ENCODE measurements at regions not wholly inside any gene's neighbourhood (a gene's known extent, or its start where the extent isn't known, plus 50 kb on each side); places are given as distances from the start of the nearest gene placed in this dataset.

DNA sequence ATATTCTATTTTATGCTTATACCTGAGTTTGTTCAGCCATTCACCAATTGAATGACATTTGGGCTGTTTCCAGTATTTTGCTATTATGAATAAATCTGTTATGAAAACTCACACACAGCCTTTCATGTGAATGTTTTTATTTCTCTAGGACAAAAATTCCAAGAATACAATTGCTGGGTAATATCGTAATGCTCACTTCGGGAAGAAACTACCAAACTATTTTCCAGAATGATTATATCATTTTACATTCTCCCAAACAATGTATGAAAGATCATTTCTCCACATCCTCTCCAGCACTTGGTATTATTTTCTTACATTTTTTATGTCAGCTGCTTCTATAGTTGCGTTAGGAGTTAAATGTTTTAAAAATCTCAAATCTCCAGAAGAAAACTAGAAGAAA is 58.3 kb upstream of the LHFPL2 start:
- ATAC-seq (no peak), DNase-seq (no peak)
- intact Hi-C loops (cut with DNase I), result no loop called here
- Histone ChIP-seq H3K27ac (no peak overlapping the region), H3K36me3 (ENCODE audit: insufficient read depth in 1 of 2, low read depth in 1 of 2) (no peaks in the 10 kb centered on the region), H3K27me3 (ENCODE audit: insufficient read depth in 3 of 3, low read length in 2 of 3) (no peaks in the 10 kb centered on the region), H3K4me3 (no peak overlapping the region), H3K4me1 (peaks cover 4% of the 10 kb centered on the region), H3K9me3 (no peaks in the 10 kb centered on the region)
- WGBS, 3 donors, result 43 to 62% (median 54%) methylated on average over 3 of the region's 3 CpGs
- TF ChIP-seq, protein P1, sequence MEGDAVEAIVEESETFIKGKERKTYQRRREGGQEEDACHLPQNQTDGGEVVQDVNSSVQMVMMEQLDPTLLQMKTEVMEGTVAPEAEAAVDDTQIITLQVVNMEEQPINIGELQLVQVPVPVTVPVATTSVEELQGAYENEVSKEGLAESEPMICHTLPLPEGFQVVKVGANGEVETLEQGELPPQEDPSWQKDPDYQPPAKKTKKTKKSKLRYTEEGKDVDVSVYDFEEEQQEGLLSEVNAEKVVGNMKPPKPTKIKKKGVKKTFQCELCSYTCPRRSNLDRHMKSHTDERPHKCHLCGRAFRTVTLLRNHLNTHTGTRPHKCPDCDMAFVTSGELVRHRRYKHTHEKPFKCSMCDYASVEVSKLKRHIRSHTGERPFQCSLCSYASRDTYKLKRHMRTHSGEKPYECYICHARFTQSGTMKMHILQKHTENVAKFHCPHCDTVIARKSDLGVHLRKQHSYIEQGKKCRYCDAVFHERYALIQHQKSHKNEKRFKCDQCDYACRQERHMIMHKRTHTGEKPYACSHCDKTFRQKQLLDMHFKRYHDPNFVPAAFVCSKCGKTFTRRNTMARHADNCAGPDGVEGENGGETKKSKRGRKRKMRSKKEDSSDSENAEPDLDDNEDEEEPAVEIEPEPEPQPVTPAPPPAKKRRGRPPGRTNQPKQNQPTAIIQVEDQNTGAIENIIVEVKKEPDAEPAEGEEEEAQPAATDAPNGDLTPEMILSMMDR (IDR thresholded peaks at IDR 0.05), result no peak

DNA sequence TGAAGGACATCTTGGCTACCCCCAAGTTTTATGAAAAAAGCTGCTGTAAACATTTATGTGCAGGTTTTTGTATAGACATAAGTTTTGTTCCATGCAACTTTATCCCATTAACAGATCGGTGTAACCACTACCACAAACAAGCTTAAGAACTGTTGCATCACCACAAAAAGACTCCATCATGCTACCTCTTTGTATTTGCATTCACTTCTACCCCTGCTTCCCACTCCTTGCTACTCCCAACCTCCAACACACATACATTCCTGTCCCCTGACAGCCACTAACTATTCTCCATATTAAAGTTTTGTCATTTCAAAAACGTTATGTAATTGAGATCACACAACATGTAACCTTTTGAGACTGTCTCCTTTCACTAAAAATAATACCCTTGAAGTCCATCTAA is 57.8 kb upstream of the LHFPL2 start:
- ATAC-seq (no peak), DNase-seq (no peak)
- WGBS, 3 donors, result 64 to 75% (median 67%) methylated on average over 2 of the region's 2 CpGs
- intact Hi-C loops (cut with DNase I), result no loop called here
- no peaks in the 10 kb centered on the region for H3K36me3 ChIP-seq (ENCODE audit: insufficient read depth in 1 of 2, low read depth in 1 of 2)
- H3K4me3 ChIP-seq, result no peak overlapping the region
- no peaks in the 10 kb centered on the region for H3K9me3 ChIP-seq
- H3K27me3 ChIP-seq (ENCODE audit: insufficient read depth in 3 of 3, low read length in 2 of 3), result no peaks in the 10 kb centered on the region
- H3K27ac ChIP-seq, result no peak overlapping the region
- TF ChIP-seq, protein P1 (IDR thresholded peaks at IDR 0.05), result no peak
- peaks cover 4% of the 10 kb centered on the region for H3K4me1 ChIP-seq

DNA sequence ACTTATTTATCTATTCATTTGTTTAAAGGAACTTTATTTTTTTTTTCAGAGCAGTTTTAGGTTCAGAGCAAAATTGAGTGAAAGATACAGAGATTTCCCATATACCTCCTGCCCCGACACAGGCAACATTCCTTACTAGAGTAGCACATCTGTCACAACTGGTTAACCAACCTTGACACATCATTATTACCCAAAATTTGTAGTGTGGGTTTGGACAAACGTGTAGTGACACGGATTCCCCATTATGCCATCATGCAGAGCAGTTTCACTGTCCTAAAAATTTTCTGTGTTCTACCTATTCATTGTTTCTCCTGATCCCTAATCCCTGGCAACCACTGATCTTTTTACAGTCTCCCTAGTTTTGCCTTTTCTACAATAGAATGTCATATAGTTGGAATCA is 57.3 kb upstream of the LHFPL2 start:
- DNase-seq (no peak), ATAC-seq (no peak)
- intact Hi-C loops (cut with DNase I), result no loop called here
- TF ChIP-seq, protein P1 (IDR thresholded peaks at IDR 0.05), result no peak
- no peaks in the 10 kb centered on the region for H3K36me3 ChIP-seq (ENCODE audit: insufficient read depth in 1 of 2, low read depth in 1 of 2)
- peaks cover 4% of the 10 kb centered on the region for H3K4me1 ChIP-seq
- H3K27me3 ChIP-seq (ENCODE audit: insufficient read depth in 3 of 3, low read length in 2 of 3), result no peaks in the 10 kb centered on the region
- H3K9me3 ChIP-seq, result no peaks in the 10 kb centered on the region
- H3K4me3 ChIP-seq, result no peak overlapping the region
- WGBS, 3 donors, result 76 to 83% (median 76%) methylated on average over 3 of the region's 3 CpGs
- no peak overlapping the region for H3K27ac ChIP-seq

GRCh38 chr5:78701795-78702410 is 53.3 kb upstream of the LHFPL2 start:
- Histone ChIP-seq H3K4me3 (no peak overlapping the region), H3K4me1 (no peaks in the 10 kb centered on the region), H3K36me3 (ENCODE audit: insufficient read depth in 1 of 2, low read depth in 1 of 2) (no peaks in the 10 kb centered on the region), H3K27me3 (ENCODE audit: insufficient read depth in 3 of 3, low read length in 2 of 3) (no peaks in the 10 kb centered on the region), H3K9me3 (no peaks in the 10 kb centered on the region), H3K27ac (no peak overlapping the region)
- WGBS, 3 donors, result 75 to 87% (median 76%) methylated on average over 3 of the region's 3 CpGs
- no peak for ATAC-seq
- TF ChIP-seq, protein P1 (IDR thresholded peaks at IDR 0.05), result no peak
- DNase-seq, result no peak
- intact Hi-C loops (cut with DNase I), result no loop called here

- intact Hi-C loops (cut with DNase I), result no loop called here
- Histone ChIP-seq H3K4me1 (no peaks in the 10 kb centered on the region), H3K4me3 (no peak overlapping the region), H3K27ac (no peak overlapping the region), H3K36me3 (ENCODE audit: insufficient read depth in 1 of 2, low read depth in 1 of 2) (no peaks in the 10 kb centered on the region), H3K27me3 (ENCODE audit: insufficient read depth in 3 of 3, low read length in 2 of 3) (no peaks in the 10 kb centered on the region), H3K9me3 (no peaks in the 10 kb centered on the region)
- TF ChIP-seq, protein P1 (IDR thresholded peaks at IDR 0.05), result no peak
- no peak for ATAC-seq
- DNase-seq, result peak in 1 of 2 donors; percentile 23
- 69 to 79% (median 74%) methylated on average over 6 of the region's 6 CpGs for WGBS, 3 donors
Observed at GRCh38 chr5:78699552-78700153, 51.1 kb upstream of the LHFPL2 start.

All from psoas muscle (tissue), 7 donors.